ENCODE measurements at regions not wholly inside any gene's neighbourhood (a gene's known extent, or its start where the extent isn't known, plus 50 kb on each side); places are given as distances from the start of the nearest gene placed in this dataset.

DNA sequence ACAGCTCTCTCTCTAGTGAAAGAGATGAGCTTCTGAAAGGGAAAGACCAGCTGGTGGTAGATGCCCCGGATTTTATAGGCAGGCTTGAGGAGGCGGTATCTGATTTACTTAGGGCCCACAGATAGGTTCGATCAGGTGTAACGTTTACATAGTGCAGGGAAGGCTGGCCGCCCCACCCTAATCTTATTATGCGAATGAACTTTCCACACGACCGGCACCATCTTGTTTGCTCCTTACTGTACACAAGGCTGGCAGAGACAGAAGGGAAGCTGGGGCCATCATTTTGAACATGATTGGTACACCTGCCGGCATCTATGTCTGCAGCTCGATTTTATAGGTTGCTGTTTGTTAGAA is 212.0 kb upstream of the JARID2 start:
- no peaks in the 10 kb centered on the region for H3K27me3 ChIP-seq
- H3K36me3 ChIP-seq (replicated peaks in 1 of 2; ENCODE audit: insufficient read depth in 1 of 2, low read depth in 2 of 2), result no peaks in the 10 kb centered on the region
- 64 to 66% methylated on average over 10 of the region's 10 CpGs for WGBS, 2 donors
- intact Hi-C loops (cut with DNase I), result no loop called here
- no peaks in the 10 kb centered on the region for H3K4me1 ChIP-seq
- H3K9me3 ChIP-seq, result peaks cover 0 to 4% (median 0%) of the 10 kb centered on the region in 3 donors
- no peak for DNase-seq
- TF ChIP-seq, protein P1, sequence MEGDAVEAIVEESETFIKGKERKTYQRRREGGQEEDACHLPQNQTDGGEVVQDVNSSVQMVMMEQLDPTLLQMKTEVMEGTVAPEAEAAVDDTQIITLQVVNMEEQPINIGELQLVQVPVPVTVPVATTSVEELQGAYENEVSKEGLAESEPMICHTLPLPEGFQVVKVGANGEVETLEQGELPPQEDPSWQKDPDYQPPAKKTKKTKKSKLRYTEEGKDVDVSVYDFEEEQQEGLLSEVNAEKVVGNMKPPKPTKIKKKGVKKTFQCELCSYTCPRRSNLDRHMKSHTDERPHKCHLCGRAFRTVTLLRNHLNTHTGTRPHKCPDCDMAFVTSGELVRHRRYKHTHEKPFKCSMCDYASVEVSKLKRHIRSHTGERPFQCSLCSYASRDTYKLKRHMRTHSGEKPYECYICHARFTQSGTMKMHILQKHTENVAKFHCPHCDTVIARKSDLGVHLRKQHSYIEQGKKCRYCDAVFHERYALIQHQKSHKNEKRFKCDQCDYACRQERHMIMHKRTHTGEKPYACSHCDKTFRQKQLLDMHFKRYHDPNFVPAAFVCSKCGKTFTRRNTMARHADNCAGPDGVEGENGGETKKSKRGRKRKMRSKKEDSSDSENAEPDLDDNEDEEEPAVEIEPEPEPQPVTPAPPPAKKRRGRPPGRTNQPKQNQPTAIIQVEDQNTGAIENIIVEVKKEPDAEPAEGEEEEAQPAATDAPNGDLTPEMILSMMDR (IDR thresholded peaks at IDR 0.05), result no peak
- no peak for TF ChIP-seq POLR2A (IDR thresholded peaks at IDR 0.05)
- H3K27ac ChIP-seq, result no peak overlapping the region
- ATAC-seq, result no peak
- no peak overlapping the region for H3K4me3 ChIP-seq

DNA sequence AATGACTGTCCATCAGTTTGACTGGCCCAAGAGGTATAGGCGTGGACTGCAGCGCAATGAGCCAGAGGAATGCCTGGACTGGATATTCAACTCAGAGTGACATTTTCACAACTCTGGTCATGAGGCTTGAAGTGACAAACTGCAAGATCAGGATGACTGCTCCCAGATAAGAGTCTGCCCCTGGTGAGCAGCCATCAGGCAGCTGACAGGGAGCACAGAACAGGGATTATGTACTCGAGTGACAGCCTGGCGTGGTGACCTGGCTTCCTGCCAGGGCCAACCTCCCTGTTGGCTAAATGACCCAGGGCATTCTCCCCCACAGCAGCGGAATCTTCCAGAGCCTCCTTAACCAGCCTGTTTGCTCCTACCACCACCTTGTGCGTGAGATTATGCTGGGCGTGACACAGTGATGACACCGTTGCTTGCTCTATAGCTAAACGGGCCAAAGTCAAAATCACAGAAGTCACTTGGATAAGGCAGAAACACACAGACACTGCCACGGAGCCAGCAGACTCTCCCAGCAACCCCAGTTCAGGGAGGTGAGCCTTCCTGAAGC is 209.1 kb upstream of the JARID2 start:
- intact Hi-C loops (cut with DNase I), result no loop called here
- no peaks in the 10 kb centered on the region for H3K27me3 ChIP-seq
- H3K9me3 ChIP-seq, result no peaks in the 10 kb centered on the region
- TF ChIP-seq, protein P1 (IDR thresholded peaks at IDR 0.05), result no peak
- no peak for TF ChIP-seq POLR2A (IDR thresholded peaks at IDR 0.05)
- peak overlapping the region in 1 of 4 donors; percentile 23 for H3K27ac ChIP-seq
- DNase-seq, result peak; percentile 44 to 70 (median 60)
- ATAC-seq, result peak; percentile 69
- no peaks in the 10 kb centered on the region for H3K36me3 ChIP-seq (replicated peaks in 1 of 2; ENCODE audit: insufficient read depth in 1 of 2, low read depth in 2 of 2)
- no peaks in the 10 kb centered on the region for H3K4me1 ChIP-seq
- 17 to 50% methylated on average over 5 to 10 of the region's 10 CpGs for WGBS, 2 donors
- H3K4me3 ChIP-seq, result no peak overlapping the region

DNA sequence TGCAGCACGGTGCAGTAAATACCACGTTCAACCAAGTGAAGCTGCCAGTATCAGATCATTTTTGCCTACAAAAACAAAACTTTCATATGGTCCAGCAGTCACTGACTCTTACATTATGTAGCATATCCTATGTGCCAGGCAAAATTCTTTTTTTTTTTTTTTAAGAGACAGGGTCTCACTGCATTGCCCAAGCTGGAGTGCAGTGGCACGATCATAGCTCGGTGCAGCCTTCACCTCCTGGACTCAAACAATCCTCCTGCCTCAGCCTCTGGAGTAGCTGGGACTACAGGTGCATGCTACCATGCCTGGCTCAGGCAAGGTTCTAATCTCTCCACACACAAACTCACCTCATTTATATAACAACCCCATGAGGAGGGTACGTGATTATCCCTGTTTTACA is 208.6 kb upstream of the JARID2 start:
- TF ChIP-seq, protein P1 (IDR thresholded peaks at IDR 0.05), result no peak
- TF ChIP-seq POLR2A (IDR thresholded peaks at IDR 0.05), result no peak
- no peaks in the 10 kb centered on the region for H3K36me3 ChIP-seq (replicated peaks in 1 of 2; ENCODE audit: insufficient read depth in 1 of 2, low read depth in 2 of 2)
- H3K4me1 ChIP-seq, result no peaks in the 10 kb centered on the region
- ATAC-seq, result no peak
- intact Hi-C loops (cut with DNase I), result no loop called here
- H3K4me3 ChIP-seq, result no peak overlapping the region
- no peak overlapping the region for H3K27ac ChIP-seq
- no peaks in the 10 kb centered on the region for H3K9me3 ChIP-seq
- no peak for DNase-seq
- no peaks in the 10 kb centered on the region for H3K27me3 ChIP-seq
- WGBS, 2 donors, result 79 to 90% methylated on average over 5 of the region's 5 CpGs

DNA sequence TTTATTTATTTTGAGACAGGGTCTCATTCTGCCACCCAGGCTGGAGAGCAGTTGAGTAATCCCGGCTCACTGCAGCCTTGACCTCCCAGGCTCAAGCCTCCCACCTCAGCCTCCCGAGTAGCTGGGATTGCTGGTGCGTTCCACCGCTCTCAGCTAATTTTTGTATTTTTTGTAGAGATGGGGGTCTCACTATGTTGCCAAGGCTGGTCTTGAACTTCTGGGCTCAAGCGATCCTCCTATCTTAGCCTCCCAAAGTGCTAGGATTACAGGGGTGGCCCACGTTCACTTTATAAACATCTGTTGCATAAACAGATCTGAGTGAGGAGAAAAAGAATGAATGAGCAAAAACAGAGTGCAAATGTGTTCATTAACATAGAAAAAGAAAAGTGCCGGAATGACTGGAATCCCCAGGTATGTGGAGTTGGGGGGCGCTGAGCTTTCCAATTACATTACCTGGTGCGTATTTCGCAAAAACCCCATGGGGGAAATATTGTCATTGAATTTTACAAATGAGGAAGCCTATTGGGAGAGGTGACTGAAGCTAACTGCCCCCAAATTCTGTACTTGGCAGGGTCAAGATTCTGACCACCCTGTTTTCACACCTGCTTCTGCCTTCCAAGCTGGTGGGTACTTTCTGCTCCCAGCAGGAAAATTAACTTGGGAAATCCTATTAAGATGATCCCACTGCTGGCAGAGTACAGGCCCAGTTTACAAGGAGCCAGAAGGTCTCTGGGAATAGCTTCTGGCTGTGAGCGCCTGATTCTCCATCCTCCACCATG is 207.7 kb upstream of the JARID2 start:
- no peaks in the 10 kb centered on the region for H3K36me3 ChIP-seq (replicated peaks in 1 of 2; ENCODE audit: insufficient read depth in 1 of 2, low read depth in 2 of 2)
- no peaks in the 10 kb centered on the region for H3K27me3 ChIP-seq
- intact Hi-C loops (cut with DNase I), result no loop called here
- TF ChIP-seq, protein P1 (IDR thresholded peaks at IDR 0.05), result no peak
- WGBS, 2 donors, result 90 to 93% methylated on average over 10 to 11 of the region's 11 CpGs
- H3K4me1 ChIP-seq, result no peaks in the 10 kb centered on the region
- ATAC-seq, result no peak
- no peak for DNase-seq
- H3K27ac ChIP-seq, result no peak overlapping the region
- no peaks in the 10 kb centered on the region for H3K9me3 ChIP-seq
- H3K4me3 ChIP-seq, result no peak overlapping the region

DNA sequence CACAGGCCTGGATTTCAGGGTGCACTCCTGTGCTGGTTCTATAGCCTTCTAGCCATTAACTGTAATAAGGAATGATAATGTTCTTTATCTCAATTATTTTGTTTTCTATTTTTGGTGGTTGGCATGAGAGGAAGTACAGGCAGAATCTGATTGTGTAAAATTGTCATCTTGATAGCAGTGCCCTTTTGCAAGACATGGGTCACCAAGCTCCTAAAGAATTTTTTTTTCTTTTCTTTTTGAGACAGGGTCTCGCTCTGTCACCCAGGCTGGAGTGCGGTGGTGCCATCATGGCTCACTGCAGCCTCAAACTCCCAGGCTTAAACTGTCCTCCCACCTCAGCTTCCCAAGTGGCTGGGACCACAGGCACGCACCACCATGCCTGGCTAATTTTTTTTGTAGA is 206.7 kb upstream of the JARID2 start:
- ATAC-seq (no peak), DNase-seq (no peak)
- intact Hi-C loops (cut with DNase I), result no loop called here
- Histone ChIP-seq H3K27ac (no peak overlapping the region), H3K4me3 (no peak overlapping the region), H3K9me3 (no peaks in the 10 kb centered on the region), H3K36me3 (replicated peaks in 1 of 2; ENCODE audit: insufficient read depth in 1 of 2, low read depth in 2 of 2) (no peaks in the 10 kb centered on the region), H3K4me1 (no peaks in the 10 kb centered on the region), H3K27me3 (no peaks in the 10 kb centered on the region)
- WGBS, 2 donors, result 86 to 90% methylated on average over 3 of the region's 3 CpGs
- TF ChIP-seq, protein P1 (IDR thresholded peaks at IDR 0.05), result no peak

Measured in body of pancreas (tissue), 4 donors.